Endothelial cell of umbilical vein (primary cell): ENCODE measurements at regions not wholly inside any gene's neighbourhood (a gene's known extent, or its start where the extent isn't known, plus 50 kb on each side); places are given as distances from the start of the nearest gene placed in this dataset.

Source experiments
- BruUV-seq: library from RNA; stranded (reverse); fragments of 400-500 nt; replicated peaks from 2 replicates; lab custom pipeline; 2021; lab: Mats Ljungman, UMichigan
- CTCF ChIA-PET: fragments of 300-600, 350-600 bp; sonication (Branson Sonifier 250); formaldehyde crosslinking; loops from one replicate; lab custom pipeline; 2021; ENCODE audit warnings: antibody characterized with exemption, inconsistent platforms; lab: Charles Lee
- POLR2A ChIA-PET: fragments of 300-600, 350-600 bp; sonication (Branson Sonifier 250); formaldehyde crosslinking; loops from one replicate; lab custom pipeline; 2021; ENCODE audit warnings: antibody characterized with exemption, inconsistent platforms; lab: Charles Lee
- DNase-seq: peaks from one replicate; pipeline ENCODE4 v3.0.0-alpha.2; 2011; ENCODE audit warnings: low read depth, low spot score
- FAIRE-seq: peaks from 2 replicates; lab custom pipeline; 2011; peaks lifted over from hg19 to GRCh38; lab: Jason Lieb, UNC
- H2AFZ ChIP-seq: 2 replicates; pipeline ENCODE4 v1.6.0; 2012; ENCODE audit warnings: low read depth, low read length, control low read depth, inconsistent platforms
- H3K27ac ChIP-seq: 2 replicates; pipeline ENCODE4 v1.5.1; 2011; ENCODE audit warnings: low read depth, mild to moderate bottlenecking, control low read depth, low read length, moderate library complexity; ENCODE audit not compliant: insufficient read depth
- H3K27me3 ChIP-seq, 2 experiments: 2 replicates each; pipeline versions ENCODE4 v1.6.0 to v1.6.1; 2011; ENCODE audit warnings: low read length in 2 of 2, mixed read lengths in 1 of 2; ENCODE audit not compliant: control insufficient read depth in 2 of 2, insufficient read depth in 2 of 2
- H3K36me3 ChIP-seq, 2 experiments: 2 replicates in 1 of 2; 3 replicates in 1 of 2; pipeline ENCODE4 v1.5.1; 2011; ENCODE audit warnings: low read length in 2 of 2, mild to moderate bottlenecking in 1 of 2, moderate library complexity in 1 of 2; ENCODE audit not compliant: control insufficient read depth in 2 of 2, insufficient read depth in 2 of 2; ENCODE audit errors: extremely low read depth in 1 of 2
- H3K4me1 ChIP-seq: 3 replicates; pipeline ENCODE4 v1.5.1; 2011; ENCODE audit warnings: mild to moderate bottlenecking, low read length; ENCODE audit not compliant: control insufficient read depth, insufficient read depth; ENCODE audit errors: extremely low read depth
- H3K4me2 ChIP-seq: 2 replicates; pipeline ENCODE4 v1.6.1; 2011; ENCODE audit warnings: low read length, control low read depth, mixed read lengths; ENCODE audit not compliant: insufficient read depth
- H3K4me3 ChIP-seq, 3 experiments: fragments of 200-600 bp in 1 of 3; sonication (generic), shearing (Covaris generic) in 1 of 3; replicated peaks in 1 of 3; 2 replicates each; pipeline ENCODE4 v1.5.1; 2011 to 2016; ENCODE audit warnings: control low read depth in 3 of 3, low read length in 3 of 3, mild to moderate bottlenecking in 2 of 3, inconsistent platforms in 1 of 3, low read depth in 1 of 3, moderate library complexity in 1 of 3; ENCODE audit not compliant: insufficient read depth in 1 of 3
- H3K79me2 ChIP-seq: 2 replicates; pipeline ENCODE4 v1.6.0; 2012; ENCODE audit warnings: low read length, inconsistent platforms; ENCODE audit not compliant: control insufficient read depth, insufficient read depth
- H3K9ac ChIP-seq: replicated peaks from 2 replicates; pipeline ENCODE3; 2011; ENCODE audit warnings: low read length, control low read depth; ENCODE audit not compliant: insufficient read depth; ENCODE audit errors: extremely low read depth
- H3K9me1 ChIP-seq: replicated peaks from 3 replicates; pipeline ENCODE4 v1.6.0; 2011; ENCODE audit warnings: mild to moderate bottlenecking, low read length; ENCODE audit not compliant: control insufficient read depth, insufficient read depth; ENCODE audit errors: extremely low read depth
- H3K9me3 ChIP-seq: replicated peaks from 2 replicates; pipeline ENCODE4 v1.5.1; 2012; ENCODE audit warnings: low read length, inconsistent platforms; ENCODE audit not compliant: control insufficient read depth, insufficient read depth
- H4K20me1 ChIP-seq: replicated peaks from 2 replicates; pipeline ENCODE3; 2011; ENCODE audit warnings: mild to moderate bottlenecking, low read length; ENCODE audit not compliant: control insufficient read depth, insufficient read depth; ENCODE audit errors: extremely low read depth
- EZH2 ChIP-seq: IDR thresholded peaks from 2 replicates; pipeline ENCODE4 v1.6.1; 2012; ENCODE audit warnings: borderline replicate concordance, low read depth, mild to moderate bottlenecking, moderate library complexity, low read length, inconsistent platforms; ENCODE audit not compliant: severe bottlenecking
- FOS ChIP-seq: IDR thresholded peaks from 2 replicates; pipeline ENCODE4 v1.6.1; 2011; ENCODE audit warnings: mild to moderate bottlenecking, low read length, moderate library complexity, borderline replicate concordance; ENCODE audit not compliant: insufficient read depth
- GATA2 ChIP-seq: IDR thresholded peaks from 2 replicates; pipeline ENCODE4 v1.7.0; 2011; ENCODE audit warnings: low read depth, mild to moderate bottlenecking, moderate library complexity, mixed read lengths, low read length; ENCODE audit not compliant: insufficient read length, insufficient read depth
- JUN ChIP-seq: IDR thresholded peaks from 2 replicates; pipeline ENCODE4 v1.6.1; 2011; ENCODE audit warnings: borderline replicate concordance, low read depth; ENCODE audit not compliant: insufficient read length, insufficient read depth
- POLR2A ChIP-seq: IDR thresholded peaks from 2 replicates; pipeline ENCODE4 v1.6.1; 2012; ENCODE audit warnings: low read depth, mild to moderate bottlenecking, control low read depth, low read length
- POLR2AphosphoS5 ChIP-seq: IDR thresholded peaks from 2 replicates; pipeline ENCODE4 v1.6.1; 2012; ENCODE audit warnings: low read depth, mild to moderate bottlenecking, control low read depth, low read length, moderate library complexity; ENCODE audit not compliant: insufficient read depth
- dilution Hi-C: fragments of 300-500 bp; cut with MboI; formaldehyde crosslinking; loops from one replicate; pipeline ENCODE4 v1.15.0; 2019; ENCODE audit warnings: low sequenced_read_pairs; ENCODE audit not compliant: extremely low pct_ligation_motif_present
- intact Hi-C: fragments of 100-400 bp; cut with micrococcal nuclease; formaldehyde crosslinking; loops from one replicate; pipeline ENCODE4 v1.10.0; 2022
- TF ChIP-seq, protein P1 (sequence below): IDR thresholded peaks from 2 replicates; pipeline ENCODE4 v1.6.1; 2011; ENCODE audit not compliant: insufficient read depth, insufficient read length

- Histone ChIP-seq H3K4me1 (no peaks in the 10 kb centered on the region), H3K36me3 (no peaks in the 10 kb centered on the region), H3K9ac (no peak overlapping the region), H2AFZ (no peak overlapping the region), H3K9me1 (no peaks in the 10 kb centered on the region), H3K79me2 (no peaks in the 10 kb centered on the region), H4K20me1 (no peaks in the 10 kb centered on the region), H3K4me3 (no peak overlapping the region), H3K27me3 (peaks cover 12 to 17% of the 10 kb centered on the region in 2 experiments), H3K27ac (no peak overlapping the region), H3K4me2 (no peak overlapping the region), H3K9me3 (no peaks in the 10 kb centered on the region)
- POLR2A ChIA-PET: no interaction called here
- no TSS peak for BruUV-seq
- TF ChIP-seq GATA2: no peak
- no peak for TF ChIP-seq FOS
- TF ChIP-seq JUN: no peak
- TF ChIP-seq EZH2: no peak
- no peak for TF ChIP-seq POLR2AphosphoS5
- TF ChIP-seq, protein P1, sequence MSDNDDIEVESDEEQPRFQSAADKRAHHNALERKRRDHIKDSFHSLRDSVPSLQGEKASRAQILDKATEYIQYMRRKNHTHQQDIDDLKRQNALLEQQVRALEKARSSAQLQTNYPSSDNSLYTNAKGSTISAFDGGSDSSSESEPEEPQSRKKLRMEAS: no peak
- no peak for TF ChIP-seq POLR2A
- no peak for FAIRE-seq
- DNase-seq: peak; percentile 3
- intact Hi-C loops: no loop called here
- CTCF ChIA-PET: interaction anchor here (2.0 kb wide), 1 partner anchor 10 kb away, joined by 7 read pairs; no protein-coding TSS in a partner anchor
- dilution Hi-C loops: no loop called here
Observed at GRCh38 chr9:113771199-113771598, 104.9 kb upstream of the ZNF618 start.

DNA sequence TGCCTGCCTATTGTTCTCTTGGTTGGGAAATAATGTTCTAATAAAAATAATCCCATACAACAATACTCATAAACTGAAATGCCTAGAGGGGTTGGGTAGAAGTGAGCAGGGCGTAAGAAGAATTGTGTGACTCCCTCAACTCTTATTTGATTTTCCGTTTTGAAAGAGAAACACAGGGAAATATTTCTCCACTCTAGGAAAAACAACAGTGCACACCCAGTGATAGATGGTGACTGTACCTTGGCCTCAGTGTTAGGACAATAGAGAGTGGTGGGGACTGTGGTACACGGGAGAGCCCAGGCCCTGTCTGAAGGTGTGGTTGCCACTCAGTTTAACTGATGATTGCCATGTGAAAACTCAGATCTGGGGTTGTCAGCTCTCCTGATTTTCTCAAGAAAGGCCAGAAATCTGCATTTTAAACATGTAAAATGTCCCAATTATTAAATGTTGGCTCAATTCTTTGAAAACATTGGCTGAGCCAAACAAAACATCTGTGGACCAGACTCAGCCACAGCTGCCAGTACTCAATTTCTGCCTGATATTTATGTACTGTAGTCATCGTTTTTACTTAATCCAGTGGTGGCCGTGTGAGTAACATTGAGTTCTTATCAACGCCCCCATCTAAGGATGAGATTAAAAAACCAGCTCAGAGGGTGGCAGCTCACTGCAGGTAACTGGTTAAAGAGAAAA is 103.8 kb upstream of the ZNF618 start:
- ChIA-PET CTCF (interaction anchor here (0.7 to 2.0 kb wide), 3 partner anchors 9 to 43 kb away, joined by 3 to 7 read pairs (median 3); no protein-coding TSS in a partner anchor), POLR2A (no interaction called here)
- TF ChIP-seq GATA2 (peak; percentile 52), EZH2 (no peak)
- dilution Hi-C loops: no loop called here
- no peak for FAIRE-seq
- DNase-seq: peak; percentile 76
- Histone ChIP-seq H3K4me3 (no peak overlapping the region), H3K9me1 (no peaks in the 10 kb centered on the region), H3K9me3 (no peaks in the 10 kb centered on the region), H3K4me2 (no peak overlapping the region), H3K79me2 (no peaks in the 10 kb centered on the region), H3K9ac (no peak overlapping the region), H3K4me1 (no peaks in the 10 kb centered on the region), H3K36me3 (no peaks in the 10 kb centered on the region), H3K27me3 (peaks cover 9 to 14% of the 10 kb centered on the region in 2 experiments), H2AFZ (no peak overlapping the region), H3K27ac (no peak overlapping the region), H4K20me1 (no peaks in the 10 kb centered on the region)
- no TSS peak for BruUV-seq
- intact Hi-C loops: no loop called here
